Esophagus squamous epithelium (tissue), 4 donors: ENCODE measurements at regions not wholly inside any gene's neighbourhood (a gene's known extent, or its start where the extent isn't known, plus 50 kb on each side); places are given as distances from the start of the nearest gene placed in this dataset.
"Not testable (repeated sequence)": the region's sequence is repeated elsewhere in the genome, so short reads cannot be mapped to it uniquely, and the experiment has no call there.

Experiments used
- POLR2A ChIP-seq, 4 donors: fragments of 450-650 bp; IDR thresholded peaks; one replicate each; pipeline ENCODE4 v1.6.1; 2017; ENCODE audit warnings: antibody characterized with exemption in 4 of 4, mild to moderate bottlenecking in 4 of 4, moderate library complexity in 3 of 4
- TF ChIP-seq, protein P1 (sequence below), 6 experiments: fragments of 450-650 bp in 4 of 6; fragments of 200-600 bp in 2 of 6; sonication (generic) in 2 of 6; IDR thresholded peaks; one replicate each; pipeline ENCODE4 v1.5.1; 2016 to 2019; ENCODE audit warnings: antibody characterized with exemption in 6 of 6, mild to moderate bottlenecking in 4 of 6, moderate library complexity in 4 of 6

- TF ChIP-seq, protein P1, sequence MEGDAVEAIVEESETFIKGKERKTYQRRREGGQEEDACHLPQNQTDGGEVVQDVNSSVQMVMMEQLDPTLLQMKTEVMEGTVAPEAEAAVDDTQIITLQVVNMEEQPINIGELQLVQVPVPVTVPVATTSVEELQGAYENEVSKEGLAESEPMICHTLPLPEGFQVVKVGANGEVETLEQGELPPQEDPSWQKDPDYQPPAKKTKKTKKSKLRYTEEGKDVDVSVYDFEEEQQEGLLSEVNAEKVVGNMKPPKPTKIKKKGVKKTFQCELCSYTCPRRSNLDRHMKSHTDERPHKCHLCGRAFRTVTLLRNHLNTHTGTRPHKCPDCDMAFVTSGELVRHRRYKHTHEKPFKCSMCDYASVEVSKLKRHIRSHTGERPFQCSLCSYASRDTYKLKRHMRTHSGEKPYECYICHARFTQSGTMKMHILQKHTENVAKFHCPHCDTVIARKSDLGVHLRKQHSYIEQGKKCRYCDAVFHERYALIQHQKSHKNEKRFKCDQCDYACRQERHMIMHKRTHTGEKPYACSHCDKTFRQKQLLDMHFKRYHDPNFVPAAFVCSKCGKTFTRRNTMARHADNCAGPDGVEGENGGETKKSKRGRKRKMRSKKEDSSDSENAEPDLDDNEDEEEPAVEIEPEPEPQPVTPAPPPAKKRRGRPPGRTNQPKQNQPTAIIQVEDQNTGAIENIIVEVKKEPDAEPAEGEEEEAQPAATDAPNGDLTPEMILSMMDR (IDR thresholded peaks at IDR 0.05): not testable (repeated sequence)
- TF ChIP-seq POLR2A (IDR thresholded peaks at IDR 0.05): not testable (repeated sequence)
Measured at GRCh38 chr15:20288800-20289537, 252.6 kb downstream of the GOLGA6L6 start.
